Vagina (tissue), 2 donors: ENCODE measurements at regions not wholly inside any gene's neighbourhood (a gene's known extent, or its start where the extent isn't known, plus 50 kb on each side); places are given as distances from the start of the nearest gene placed in this dataset.

Experiments used
- DNase-seq, 2 donors: peaks; one replicate each; pipeline ENCODE4 v3.0.0-alpha.2; 2017; ENCODE audit errors: extremely low spot score in 2 of 2
- H3K27ac ChIP-seq: fragments of 200-600 bp; sonication (generic); one replicate; pipeline ENCODE4 v1.5.1; 2019
- H3K27me3 ChIP-seq: fragments of 200-600 bp; sonication (generic); one replicate; pipeline ENCODE4 v1.5.1; 2019
- H3K36me3 ChIP-seq, 2 donors: fragments of 200-600 bp; sonication (generic); one replicate each; pipeline ENCODE4 v1.5.1; 2017 to 2019
- H3K4me1 ChIP-seq: fragments of 200-600 bp; sonication (generic); one replicate; pipeline ENCODE4 v1.5.1; 2019
- H3K4me3 ChIP-seq, 2 donors: fragments of 200-600 bp; sonication (generic); 1 replicate in 1 of 2; 2 replicates in 1 of 2; pipeline ENCODE4 v1.5.1; 2016 to 2019
- H3K9me3 ChIP-seq: fragments of 200-600 bp; sonication (generic); one replicate; pipeline ENCODE4 v1.5.1; 2019
- CTCF ChIP-seq, 3 experiments: fragments of 450-650 bp in 2 of 3; fragments of 200-600 bp in 1 of 3; sonication (generic) in 1 of 3; IDR thresholded peaks; one replicate each; pipeline ENCODE4 v1.5.1; 2017 to 2019; ENCODE audit warnings: antibody characterized with exemption in 3 of 3, mild to moderate bottlenecking in 2 of 3, moderate library complexity in 2 of 3
- POLR2A ChIP-seq, 2 donors: fragments of 450-650 bp; IDR thresholded peaks; one replicate each; pipeline ENCODE4 v1.6.1; 2017; ENCODE audit warnings: antibody characterized with exemption in 2 of 2, mild to moderate bottlenecking in 2 of 2, moderate library complexity in 2 of 2
- POLR2AphosphoS5 ChIP-seq, 2 donors: sonication (generic); formaldehyde crosslinking; IDR thresholded peaks; one replicate each; pipeline ENCODE4 v1.9.0; 2017; ENCODE audit warnings: antibody characterized with exemption in 2 of 2, mild to moderate bottlenecking in 2 of 2, low read depth in 1 of 2; ENCODE audit not compliant: insufficient read depth in 1 of 2
- intact Hi-C: fragments of 100-400 bp; cut with DNase I; formaldehyde crosslinking; loops from one replicate; pipeline ENCODE4 v1.15.1; 2023

DNA sequence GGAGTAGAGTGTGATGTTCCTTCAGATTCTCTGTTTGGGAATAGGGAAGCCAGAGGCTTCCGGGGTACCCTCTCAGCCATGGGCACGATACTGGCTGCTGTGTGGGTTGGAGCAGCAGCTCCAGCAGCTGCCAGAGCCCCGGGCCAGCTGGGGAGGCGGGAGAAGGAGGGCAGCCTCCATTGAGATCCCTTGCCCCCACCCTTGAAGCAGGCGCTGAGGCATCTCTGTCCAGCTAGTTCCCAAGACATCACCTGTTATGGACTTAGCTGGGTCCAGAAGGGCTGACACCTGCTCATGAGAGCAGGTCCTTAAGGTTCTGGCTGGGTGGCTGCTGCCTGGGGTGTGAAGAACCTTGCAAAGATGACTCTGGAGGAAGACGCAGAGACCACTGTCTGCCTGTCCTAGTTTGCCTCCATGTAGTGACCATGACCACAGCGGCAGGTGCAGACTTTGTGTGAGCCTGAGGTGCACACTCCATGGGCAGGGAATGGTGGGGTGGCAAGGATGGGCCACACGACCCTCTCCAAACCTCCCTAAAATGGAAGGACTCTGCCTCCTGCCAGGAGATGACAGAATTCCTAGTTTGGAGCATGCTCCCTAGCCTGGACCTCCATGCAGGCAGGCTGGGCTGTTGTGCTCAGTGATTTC lies 222.6 kb upstream of the C1orf174 start:
- no peak overlapping the region for H3K4me3 ChIP-seq
- H3K27me3 ChIP-seq, result no peaks in the 10 kb centered on the region
- intact Hi-C loops, result no loop called here
- H3K27ac ChIP-seq, result no peak overlapping the region
- H3K36me3 ChIP-seq, result no peaks in the 10 kb centered on the region
- no peak for TF ChIP-seq CTCF (IDR thresholded peaks at IDR 0.05)
- TF ChIP-seq POLR2AphosphoS5 (IDR thresholded peaks at IDR 0.05; ENCODE audit: insufficient read depth in 1 of 2, low read depth in 1 of 2), result no peak
- TF ChIP-seq POLR2A (IDR thresholded peaks at IDR 0.05), result no peak
- H3K4me1 ChIP-seq, result no peaks in the 10 kb centered on the region
- H3K9me3 ChIP-seq, result no peaks in the 10 kb centered on the region
- DNase-seq, result no peak

GRCh38 chr1:4124631-4125145 lies 224.6 kb upstream of the C1orf174 start:
- Histone ChIP-seq H3K27ac (no peak overlapping the region), H3K4me1 (no peaks in the 10 kb centered on the region), H3K9me3 (no peaks in the 10 kb centered on the region), H3K36me3 (no peaks in the 10 kb centered on the region), H3K4me3 (no peak overlapping the region), H3K27me3 (no peaks in the 10 kb centered on the region)
- intact Hi-C loops, result no loop called here
- DNase-seq, result no peak
- TF ChIP-seq POLR2AphosphoS5 (IDR thresholded peaks at IDR 0.05; ENCODE audit: insufficient read depth in 1 of 2, low read depth in 1 of 2) (no peak), CTCF (IDR thresholded peaks at IDR 0.05) (no peak), POLR2A (IDR thresholded peaks at IDR 0.05) (no peak)

- DNase-seq, result no peak
- Histone ChIP-seq H3K4me1 (no peaks in the 10 kb centered on the region), H3K27ac (no peak overlapping the region), H3K4me3 (no peak overlapping the region), H3K27me3 (no peaks in the 10 kb centered on the region), H3K36me3 (no peaks in the 10 kb centered on the region), H3K9me3 (no peaks in the 10 kb centered on the region)
- intact Hi-C loops, result no loop called here
- TF ChIP-seq POLR2AphosphoS5 (IDR thresholded peaks at IDR 0.05; ENCODE audit: insufficient read depth in 1 of 2, low read depth in 1 of 2) (no peak), CTCF (IDR thresholded peaks at IDR 0.05) (no peak), POLR2A (IDR thresholded peaks at IDR 0.05) (no peak)
Measured at GRCh38 chr1:4126251-4126650, 226.2 kb upstream of the C1orf174 start.

DNA sequence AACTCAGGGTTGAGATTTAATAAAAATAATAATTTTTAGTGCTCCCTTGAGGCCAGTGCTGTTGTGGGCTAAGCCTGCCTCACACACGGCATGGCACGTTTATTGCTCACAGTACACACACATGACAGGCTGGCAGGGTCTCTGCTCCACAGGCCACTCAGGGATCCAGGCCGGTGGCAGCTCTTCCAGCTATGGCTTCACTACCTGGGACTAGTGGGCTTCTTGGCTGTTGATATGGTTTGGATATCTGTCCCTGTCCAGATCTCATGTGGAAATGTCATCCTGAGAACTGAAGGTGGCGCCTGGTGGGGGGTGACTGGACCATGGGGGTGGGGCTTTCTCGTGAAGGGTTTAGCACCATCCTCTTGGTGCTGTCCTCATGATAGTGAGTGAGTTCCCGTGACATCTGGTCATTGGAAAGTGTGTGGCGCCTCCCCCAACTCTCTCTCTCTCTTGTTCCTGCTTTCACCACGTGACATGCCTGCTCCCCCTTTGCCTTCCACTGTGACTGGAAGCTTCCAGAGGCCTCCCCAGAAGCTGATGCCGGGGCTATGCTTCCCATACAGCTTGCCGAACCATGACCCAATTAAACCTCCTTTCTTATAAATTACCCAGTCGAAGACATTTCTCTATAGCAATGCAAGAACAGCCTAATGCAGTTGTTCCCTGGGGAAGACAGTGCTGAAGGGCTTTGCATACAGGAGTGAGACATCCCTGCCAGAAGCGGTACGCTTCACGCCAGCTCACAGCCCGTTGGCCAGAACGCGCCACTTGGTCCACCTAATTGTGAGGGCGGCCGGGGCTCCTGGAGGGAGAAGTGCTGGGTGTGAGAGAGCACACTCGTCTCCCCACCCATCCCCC lies 226.9 kb upstream of the C1orf174 start:
- Histone ChIP-seq H3K27me3 (no peaks in the 10 kb centered on the region), H3K27ac (no peak overlapping the region), H3K9me3 (no peaks in the 10 kb centered on the region), H3K4me1 (no peaks in the 10 kb centered on the region), H3K36me3 (no peaks in the 10 kb centered on the region), H3K4me3 (no peak overlapping the region)
- intact Hi-C loops, result no loop called here
- TF ChIP-seq CTCF (IDR thresholded peaks at IDR 0.05) (no peak), POLR2A (IDR thresholded peaks at IDR 0.05) (no peak), POLR2AphosphoS5 (IDR thresholded peaks at IDR 0.05; ENCODE audit: insufficient read depth in 1 of 2, low read depth in 1 of 2) (no peak)
- no peak for DNase-seq
